AG20443 (cell line): ENCODE measurements at regions not wholly inside any gene's neighbourhood (a gene's known extent, or its start where the extent isn't known, plus 50 kb on each side); places are given as distances from the start of the nearest gene placed in this dataset.

Experiments used
- DNase-seq: peaks from one replicate; pipeline ENCODE4 v3.0.0; 2012; ENCODE audit warnings: low spot score, mixed read lengths

GRCh38 chr17:72258711-72259110 is 137.9 kb downstream of the SOX9 start:
- no peak for DNase-seq

DNA sequence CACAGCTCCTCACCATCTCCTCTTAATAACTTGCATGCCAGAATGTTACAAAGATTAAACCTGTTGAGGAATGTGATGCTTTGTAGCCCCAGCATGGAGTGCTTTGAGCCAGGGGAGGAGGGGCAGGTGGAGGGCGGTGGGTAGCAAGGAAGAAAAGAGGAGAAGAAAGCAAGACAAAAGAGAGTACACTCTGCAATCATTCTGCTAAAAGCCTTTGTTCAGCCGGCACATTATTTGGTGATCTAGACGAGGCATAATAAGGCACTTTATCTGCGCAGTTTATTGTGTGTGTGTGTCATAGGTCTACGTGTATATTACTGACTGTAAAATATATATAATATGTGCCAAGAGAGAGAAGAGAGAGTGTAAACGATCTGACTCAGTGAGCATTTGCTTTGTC is 139.1 kb downstream of the SOX9 start:
- no peak for DNase-seq

DNA sequence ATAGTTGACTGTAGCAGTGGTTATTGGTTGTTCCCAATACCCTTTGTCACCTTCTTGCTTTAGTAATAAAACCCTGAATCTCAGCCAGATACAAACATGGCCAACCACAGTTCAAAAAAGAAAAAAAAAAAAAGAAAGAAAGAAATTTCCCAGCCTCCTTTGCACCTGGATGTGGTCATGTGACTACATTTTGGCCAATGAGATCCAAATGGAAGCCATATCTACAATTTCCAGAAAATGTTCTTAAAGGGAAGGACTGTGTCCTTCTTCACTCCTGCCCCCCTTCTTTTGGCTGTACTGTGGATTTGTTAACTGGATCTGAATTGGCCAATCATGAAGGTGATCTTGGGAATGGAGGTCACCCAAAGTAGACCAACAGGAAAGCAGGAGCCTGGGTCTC is 141.9 kb downstream of the SOX9 start:
- no peak for DNase-seq

DNA sequence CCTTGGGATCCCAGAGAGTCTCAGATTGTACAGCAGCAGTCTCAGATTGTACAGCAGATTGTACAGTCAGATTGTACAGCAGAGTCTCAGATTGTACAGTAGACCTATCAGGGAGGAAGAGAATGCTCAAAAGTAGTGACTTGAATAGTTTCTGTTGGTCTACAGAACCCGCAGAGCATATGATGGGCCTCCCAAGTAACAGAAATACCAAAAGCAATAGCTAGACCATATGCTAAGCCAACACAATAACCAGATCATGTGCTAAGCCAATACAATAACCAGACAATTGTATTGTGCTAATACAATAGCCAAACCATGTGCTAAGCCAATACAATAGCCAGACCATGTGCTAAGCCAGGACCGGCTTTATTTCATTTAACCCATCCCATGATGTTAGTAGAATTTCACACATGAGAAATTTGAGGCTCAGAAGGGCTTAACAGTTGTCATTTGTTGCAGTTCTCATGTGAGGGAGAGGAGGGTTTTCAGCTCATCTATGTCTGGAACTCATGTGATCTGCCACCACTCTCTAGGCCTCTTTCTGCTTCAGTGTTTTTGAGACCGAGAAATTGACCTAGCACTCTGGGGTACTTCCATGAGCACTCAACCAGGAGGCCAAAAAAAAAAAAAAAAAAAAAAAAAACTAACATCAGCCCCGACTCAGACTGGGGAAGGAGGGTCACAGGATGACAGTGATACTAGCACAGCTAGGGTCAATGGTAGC is 144.0 kb downstream of the SOX9 start:
- no peak for DNase-seq

DNA sequence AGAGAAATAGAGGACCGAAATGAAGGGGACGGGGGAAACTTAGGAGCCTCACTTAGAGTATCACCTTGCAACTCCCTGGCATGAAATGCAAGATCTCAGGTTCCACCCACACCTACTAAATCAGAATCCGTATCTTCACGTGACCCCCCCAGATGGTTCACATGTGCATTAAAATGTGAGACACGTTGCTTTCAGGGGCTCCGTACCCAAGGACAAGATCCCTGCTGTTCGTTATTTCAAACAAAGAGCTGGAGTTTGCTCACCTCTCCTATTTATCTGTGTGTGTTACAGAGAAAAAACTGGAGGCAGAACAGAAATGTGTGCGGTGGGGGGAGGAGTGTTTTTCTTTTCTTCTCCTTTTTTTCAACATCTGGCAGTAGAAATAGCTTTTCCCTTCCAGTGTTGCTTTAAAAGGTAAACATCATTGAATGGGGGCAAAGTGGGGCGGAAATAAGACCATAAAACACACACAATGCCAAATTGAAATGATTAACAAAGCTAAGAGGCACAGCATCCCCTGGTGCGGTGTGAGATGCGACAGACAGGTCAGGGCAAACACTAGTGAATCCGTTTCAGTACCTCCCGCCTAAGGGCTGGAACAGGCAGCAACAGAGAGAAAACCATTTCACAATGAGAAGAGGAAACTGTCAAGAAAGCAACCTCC is 145.4 kb downstream of the SOX9 start:
- no peak for DNase-seq

GRCh38 chr17:72267601-72268000 is 146.8 kb downstream of the SOX9 start:
- DNase-seq: no peak

GRCh38 chr17:72268431-72268830 is 147.6 kb downstream of the SOX9 start:
- DNase-seq: no peak

GRCh38 chr17:72270273-72270924 is 149.6 kb downstream of the SOX9 start:
- no peak for DNase-seq

- no peak for DNase-seq
Observed at GRCh38 chr17:72271603-72272002, 150.8 kb downstream of the SOX9 start.

GRCh38 chr17:72273289-72274056 is 152.7 kb downstream of the SOX9 start:
- no peak for DNase-seq

GRCh38 chr17:72274614-72275013 is 153.8 kb downstream of the SOX9 start:
- no peak for DNase-seq

DNA sequence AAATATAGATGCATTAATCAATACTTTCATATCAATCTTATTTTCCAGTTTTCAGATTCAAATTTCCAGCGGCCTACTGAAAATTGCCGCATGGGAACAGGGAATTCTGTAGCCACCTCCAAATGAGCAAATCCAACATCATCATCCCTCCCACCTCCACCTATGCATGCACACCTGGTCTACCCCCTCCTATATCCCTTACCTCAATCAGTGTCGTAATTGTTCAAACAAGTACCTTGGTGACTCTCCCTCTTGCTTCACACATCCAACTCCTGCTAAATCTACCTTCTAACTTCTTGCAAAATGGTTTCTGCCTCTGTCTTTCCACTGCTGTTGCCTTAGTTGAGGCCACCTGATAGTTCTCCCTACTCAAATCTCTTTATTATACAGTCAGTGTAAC is 160.1 kb downstream of the SOX9 start:
- DNase-seq: no peak

GRCh38 chr17:72282439-72283029 is 161.7 kb downstream of the SOX9 start:
- no peak for DNase-seq

DNA sequence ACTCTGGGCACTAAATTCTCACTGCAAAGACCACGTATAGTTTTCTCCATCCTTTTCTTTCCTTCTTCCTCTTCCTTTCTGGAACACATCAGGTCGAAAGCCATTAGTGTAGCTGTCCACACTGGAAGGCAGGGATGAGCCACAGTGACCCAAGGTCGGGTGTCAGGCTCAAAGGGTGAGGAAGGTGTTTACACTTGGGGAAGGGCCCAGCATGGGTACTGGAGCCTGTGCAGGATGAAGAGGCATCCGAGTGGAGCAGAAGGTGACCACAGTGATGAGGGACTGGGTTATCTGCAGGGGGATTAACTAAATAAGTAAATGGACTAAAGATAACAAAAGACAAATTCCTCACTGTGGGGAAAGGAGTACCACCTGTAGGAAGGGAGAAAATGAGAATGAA is 164.0 kb downstream of the SOX9 start:
- DNase-seq: no peak

DNA sequence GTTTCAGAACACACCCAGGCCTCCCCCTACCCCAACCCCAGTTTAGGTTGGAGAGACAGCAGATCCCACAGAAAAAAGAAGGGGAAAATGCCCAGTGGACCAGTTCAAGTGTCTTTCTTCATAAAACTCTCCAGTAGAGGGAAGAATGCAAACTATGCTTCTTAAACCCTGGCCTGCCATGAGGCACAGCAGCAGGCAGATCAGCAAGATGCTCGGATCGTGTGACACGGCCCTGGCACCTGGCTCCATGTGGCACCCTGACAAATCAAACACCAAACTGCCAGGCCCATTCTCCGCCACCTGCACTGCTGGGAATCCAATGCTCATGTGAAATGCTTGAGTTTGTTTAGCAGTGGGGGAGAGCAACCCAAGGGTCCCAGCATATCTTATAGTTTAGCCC is 166.8 kb downstream of the SOX9 start:
- no peak for DNase-seq

DNA sequence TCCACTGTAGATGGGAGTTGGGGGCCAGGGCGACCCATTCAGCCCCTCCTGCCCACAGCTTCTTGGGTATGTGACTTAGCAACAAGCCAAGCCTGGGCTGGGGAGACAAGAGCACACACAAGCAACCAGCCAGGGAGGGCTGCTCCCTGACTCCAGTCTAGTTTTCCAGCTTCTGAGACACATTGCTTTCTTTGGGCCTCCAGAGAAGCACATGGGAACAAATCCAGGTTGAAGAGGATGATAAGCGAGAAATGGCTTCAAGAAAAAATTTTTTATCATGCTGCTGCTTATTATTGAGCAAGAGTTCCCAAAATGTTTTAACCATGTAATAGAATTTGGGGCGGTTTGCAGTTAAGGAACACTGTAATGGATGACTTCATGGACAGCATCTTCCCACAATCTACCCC is 173.7 kb downstream of the SOX9 start:
- DNase-seq: no peak

- DNase-seq: no peak
Observed at GRCh38 chr17:72295916-72296315, 175.1 kb downstream of the SOX9 start.

DNA sequence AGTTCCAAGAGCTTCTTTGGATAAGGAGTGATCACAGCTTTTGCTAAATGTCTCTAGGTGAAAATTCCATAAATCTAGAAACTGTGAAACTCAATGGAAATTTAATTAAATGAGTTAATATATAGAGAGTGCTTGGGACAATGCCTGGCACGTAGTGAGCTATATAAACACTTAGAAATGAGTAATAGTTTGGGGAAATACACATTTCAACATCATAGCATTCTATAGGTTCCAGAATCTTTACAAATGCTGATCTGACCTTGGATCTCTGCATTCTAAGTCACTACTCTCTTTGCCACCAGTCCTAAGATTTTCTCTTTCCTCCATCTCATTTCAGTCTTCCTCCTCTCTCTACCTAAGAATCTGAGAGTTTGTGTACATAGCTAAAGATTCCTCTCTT is 175.6 kb downstream of the SOX9 start:
- DNase-seq: no peak

GRCh38 chr17:72297326-72298115 is 176.7 kb downstream of the SOX9 start:
- DNase-seq: peak; percentile 66

GRCh38 chr17:72299100-72299499 is 178.3 kb downstream of the SOX9 start:
- DNase-seq: no peak

GRCh38 chr17:72299592-72299991 is 178.8 kb downstream of the SOX9 start:
- DNase-seq: no peak
